ENCODE measurements at regions not wholly inside any gene's neighbourhood (a gene's known extent, or its start where the extent isn't known, plus 50 kb on each side); places are given as distances from the start of the nearest gene placed in this dataset.

- ChIA-PET CTCF (no interaction called here), POLR2A (no interaction called here)
- Histone ChIP-seq H3K36me3 (ENCODE audit: control insufficient read depth in 2 of 2, extremely low read depth in 1 of 2, insufficient read depth in 2 of 2, low read length in 2 of 2) (no peaks in the 10 kb centered on the region), H3K27ac (ENCODE audit: insufficient read depth, low read depth, low read length) (no peak overlapping the region), H2AFZ (ENCODE audit: low read depth, low read length) (no peak overlapping the region), H3K79me2 (ENCODE audit: control insufficient read depth, insufficient read depth, low read length) (no peaks in the 10 kb centered on the region), H4K20me1 (replicated peaks; ENCODE audit: control insufficient read depth, extremely low read depth, insufficient read depth, low read length) (no peaks in the 10 kb centered on the region), H3K4me3 (replicated peaks in 1 of 3; ENCODE audit: insufficient read depth in 1 of 3, low read depth in 1 of 3, low read length in 3 of 3) (no peak overlapping the region), H3K4me1 (ENCODE audit: control insufficient read depth, extremely low read depth, insufficient read depth, low read length) (no peaks in the 10 kb centered on the region), H3K9me1 (replicated peaks; ENCODE audit: control insufficient read depth, extremely low read depth, insufficient read depth, low read length) (no peaks in the 10 kb centered on the region), H3K9me3 (replicated peaks; ENCODE audit: control insufficient read depth, insufficient read depth, low read length) (peaks cover 8% of the 10 kb centered on the region), H3K4me2 (ENCODE audit: insufficient read depth, low read length) (no peak overlapping the region), H3K27me3 (ENCODE audit: control insufficient read depth in 2 of 2, insufficient read depth in 2 of 2, low read length in 2 of 2) (no peaks in the 10 kb centered on the region), H3K9ac (replicated peaks; ENCODE audit: extremely low read depth, insufficient read depth, low read length) (no peak overlapping the region)
- TF ChIP-seq POLR2A (IDR thresholded peaks at IDR 0.05; ENCODE audit: low read depth, low read length) (no peak), POLR2AphosphoS5 (IDR thresholded peaks at IDR 0.05; ENCODE audit: insufficient read depth, low read depth, low read length) (no peak), FOS (IDR thresholded peaks at IDR 0.05; ENCODE audit: borderline replicate concordance, insufficient read depth, low read length) (no peak), GATA2 (IDR thresholded peaks at IDR 0.05; ENCODE audit: insufficient read depth, insufficient read length, low read depth, low read length) (no peak), JUN (IDR thresholded peaks at IDR 0.05; ENCODE audit: borderline replicate concordance, insufficient read depth, insufficient read length, low read depth) (no peak), EZH2 (IDR thresholded peaks at IDR 0.05; ENCODE audit: borderline replicate concordance, low read depth, low read length, severe bottlenecking) (no peak), MYC (IDR thresholded peaks at IDR 0.05; ENCODE audit: low read depth, low read length) (no peak), MAX (IDR thresholded peaks at IDR 0.05; ENCODE audit: insufficient read depth, insufficient read length) (no peak)
- TF ChIP-seq, protein P1, sequence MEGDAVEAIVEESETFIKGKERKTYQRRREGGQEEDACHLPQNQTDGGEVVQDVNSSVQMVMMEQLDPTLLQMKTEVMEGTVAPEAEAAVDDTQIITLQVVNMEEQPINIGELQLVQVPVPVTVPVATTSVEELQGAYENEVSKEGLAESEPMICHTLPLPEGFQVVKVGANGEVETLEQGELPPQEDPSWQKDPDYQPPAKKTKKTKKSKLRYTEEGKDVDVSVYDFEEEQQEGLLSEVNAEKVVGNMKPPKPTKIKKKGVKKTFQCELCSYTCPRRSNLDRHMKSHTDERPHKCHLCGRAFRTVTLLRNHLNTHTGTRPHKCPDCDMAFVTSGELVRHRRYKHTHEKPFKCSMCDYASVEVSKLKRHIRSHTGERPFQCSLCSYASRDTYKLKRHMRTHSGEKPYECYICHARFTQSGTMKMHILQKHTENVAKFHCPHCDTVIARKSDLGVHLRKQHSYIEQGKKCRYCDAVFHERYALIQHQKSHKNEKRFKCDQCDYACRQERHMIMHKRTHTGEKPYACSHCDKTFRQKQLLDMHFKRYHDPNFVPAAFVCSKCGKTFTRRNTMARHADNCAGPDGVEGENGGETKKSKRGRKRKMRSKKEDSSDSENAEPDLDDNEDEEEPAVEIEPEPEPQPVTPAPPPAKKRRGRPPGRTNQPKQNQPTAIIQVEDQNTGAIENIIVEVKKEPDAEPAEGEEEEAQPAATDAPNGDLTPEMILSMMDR (IDR thresholded peaks at IDR 0.05; ENCODE audit: extremely low read depth in 1 of 2, insufficient read depth in 1 of 2, low read depth in 1 of 2, low read length in 2 of 2): no peak
- FAIRE-seq (no peak), DNase-seq (ENCODE audit: low read depth, low spot score) (no peak)
- dilution Hi-C loops (cut with MboI; ENCODE audit: extremely low pct_ligation_motif_present, low sequenced_read_pairs) (no loop called here), intact Hi-C loops (cut with micrococcal nuclease) (no loop called here)
- no TSS peak for BruUV-seq (replicated peaks)
Measured at GRCh38 chr13:21757763-21758162, 86.9 kb downstream of the FGF9 start.

Measured in endothelial cell of umbilical vein (primary cell).